GM15510 (cell line): ENCODE measurements at regions not wholly inside any gene's neighbourhood (a gene's known extent, or its start where the extent isn't known, plus 50 kb on each side); places are given as distances from the start of the nearest gene placed in this dataset.

Source experiments
- POLR2A ChIP-seq: IDR thresholded peaks from 3 replicates; pipeline ENCODE4 v1.6.1; 2011; ENCODE audit warnings: borderline replicate concordance; ENCODE audit not compliant: insufficient read length; ENCODE audit errors: extremely low read depth

- no peak for TF ChIP-seq POLR2A
Observed at GRCh38 chr1:38221006-38221649, 174.5 kb upstream of the POU3F1 start.

GRCh38 chr1:38217316-38217715, 170.7 kb upstream of the POU3F1 start:
- no peak for TF ChIP-seq POLR2A

GRCh38 chr1:38213646-38214434, 167.2 kb upstream of the POU3F1 start:
- TF ChIP-seq POLR2A = no peak

DNA sequence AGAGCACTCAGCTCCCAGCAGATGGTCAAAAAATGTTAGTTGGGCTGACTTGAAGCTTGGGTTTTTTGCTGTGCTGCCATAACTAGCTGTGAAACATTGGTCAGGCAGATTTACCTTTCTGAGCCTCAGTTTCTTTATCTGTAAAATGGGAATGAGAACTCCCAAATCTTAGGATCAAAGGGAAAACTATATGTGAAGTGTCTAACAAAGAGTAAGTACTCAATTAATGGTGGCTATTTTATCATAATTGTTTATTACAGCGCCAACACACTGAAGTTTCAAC, 164.2 kb upstream of the POU3F1 start:
- TF ChIP-seq POLR2A = no peak

DNA sequence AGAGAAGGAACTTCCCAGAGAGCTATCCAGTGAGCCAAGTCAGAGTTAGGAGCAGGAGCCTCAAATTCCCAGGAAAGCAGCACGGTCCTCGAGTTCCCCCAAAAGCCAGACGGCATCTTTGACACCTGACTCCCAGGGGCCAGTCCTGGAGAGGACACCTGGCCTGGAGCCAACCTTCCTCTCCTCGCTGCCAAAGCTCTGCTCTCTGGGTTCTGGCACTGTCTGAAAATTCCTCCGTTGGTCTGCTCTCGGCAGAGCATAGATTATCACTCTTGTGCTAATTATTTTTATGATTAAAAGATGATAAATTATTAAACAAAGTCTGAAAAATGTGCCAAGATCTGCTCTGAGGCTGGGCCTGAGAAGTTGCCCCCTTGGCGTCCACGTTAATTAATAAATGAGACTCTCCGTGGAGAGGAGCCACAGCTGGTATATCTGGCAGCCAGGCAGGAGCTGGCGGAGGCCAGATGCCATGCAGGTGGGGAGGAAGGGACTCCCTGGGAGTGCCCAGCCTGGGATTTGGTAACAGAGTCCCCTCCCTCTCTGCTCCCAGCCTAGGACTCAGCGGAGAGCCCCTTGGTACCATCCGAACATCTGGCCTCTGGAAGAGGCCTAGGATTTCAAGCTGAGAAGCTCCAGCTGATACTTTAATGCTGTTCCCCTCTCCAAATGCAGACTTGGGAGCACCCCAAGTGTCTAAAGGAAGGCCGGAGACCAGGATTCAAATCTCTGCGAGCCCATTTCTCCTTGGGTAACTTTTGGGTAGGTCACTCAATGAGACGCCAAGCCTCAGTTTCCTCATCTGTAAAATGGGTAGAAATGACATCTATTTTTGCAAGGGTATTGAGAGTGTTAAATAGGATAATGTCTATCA, 163.7 kb upstream of the POU3F1 start:
- no peak for TF ChIP-seq POLR2A

DNA sequence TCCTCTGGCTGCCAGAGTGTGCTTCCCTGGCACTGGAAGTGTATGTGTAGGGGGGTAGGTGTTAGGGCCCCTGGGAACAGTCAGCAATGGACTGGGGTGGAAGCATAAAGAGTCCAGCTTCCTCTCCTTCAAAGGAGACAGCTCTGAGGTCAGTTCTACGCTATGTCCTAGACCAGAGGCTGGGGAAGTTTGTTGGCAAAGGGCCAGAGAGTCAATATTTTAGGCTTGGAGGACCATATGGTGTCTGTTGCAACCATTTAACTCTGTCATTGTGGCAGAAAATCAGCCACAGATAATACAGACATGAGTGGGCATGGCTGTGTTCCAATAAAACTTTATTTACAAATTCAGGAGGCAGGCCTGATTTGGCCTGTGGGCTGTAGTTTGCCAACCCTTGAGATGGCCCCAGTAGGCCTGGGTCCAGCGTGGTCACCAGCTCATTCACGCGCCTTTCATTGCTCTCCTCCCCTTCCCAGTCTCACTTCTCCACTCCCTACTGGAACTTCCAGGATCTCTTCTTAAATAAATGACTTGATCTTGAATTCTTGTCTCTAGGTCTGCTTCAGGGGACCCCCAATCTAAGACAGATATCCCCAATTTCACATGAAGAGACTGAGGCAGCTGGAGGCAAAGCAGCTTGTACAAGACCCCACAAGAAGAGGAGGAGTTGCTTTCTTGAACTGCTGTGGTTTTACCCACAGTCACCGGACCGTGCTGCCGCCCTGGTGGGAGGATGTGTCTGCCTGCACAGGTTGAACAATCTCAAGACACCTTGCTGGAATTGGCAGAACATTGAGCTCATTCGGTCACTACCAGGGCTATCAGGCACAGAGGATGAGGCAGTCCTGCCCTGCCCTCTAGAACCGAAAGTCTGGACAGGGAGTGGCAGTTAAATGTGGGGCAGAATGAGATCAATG, 162.4 kb upstream of the POU3F1 start:
- TF ChIP-seq POLR2A = no peak

GRCh38 chr1:38207906-38208305, 161.3 kb upstream of the POU3F1 start:
- TF ChIP-seq POLR2A = no peak

DNA sequence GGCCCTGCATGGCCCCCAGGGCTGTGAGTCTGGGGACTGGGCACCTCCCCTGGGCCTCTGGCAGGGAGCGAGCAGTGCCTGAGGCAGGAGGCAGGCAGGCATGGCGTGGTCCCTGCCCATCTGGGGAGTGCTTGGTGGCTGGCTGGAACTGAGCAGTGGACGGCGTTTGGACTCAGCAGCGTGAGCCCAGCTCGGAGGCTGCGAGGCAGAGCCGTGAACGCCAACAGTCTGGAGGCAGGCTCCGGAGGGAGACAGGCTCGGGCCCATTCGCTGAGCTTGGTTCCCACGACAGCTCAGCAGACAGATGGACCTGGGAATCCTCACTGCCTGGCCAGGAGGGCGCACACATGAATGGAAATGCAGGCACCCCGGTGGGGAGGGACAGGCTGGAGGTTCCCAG, 160.7 kb upstream of the POU3F1 start:
- no peak for TF ChIP-seq POLR2A

DNA sequence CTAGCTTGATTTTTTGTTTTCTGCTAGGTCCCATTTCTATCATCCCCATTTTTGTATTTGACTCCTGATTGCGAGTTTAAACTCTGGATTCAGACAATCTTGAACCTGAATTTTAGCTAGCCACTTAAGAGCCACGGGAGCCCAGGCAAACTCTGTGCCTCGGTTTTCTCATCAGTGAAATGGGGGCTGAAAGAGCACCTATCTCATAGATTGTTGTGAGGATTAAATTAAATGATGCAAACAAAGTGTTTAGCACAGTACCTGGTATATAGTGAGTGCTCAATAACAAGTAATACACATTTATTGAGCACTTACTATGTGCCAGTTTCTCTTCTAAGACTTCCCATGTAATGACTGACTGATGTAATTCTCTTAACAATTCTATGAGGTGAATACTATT, 158.1 kb upstream of the POU3F1 start:
- TF ChIP-seq POLR2A = no peak

DNA sequence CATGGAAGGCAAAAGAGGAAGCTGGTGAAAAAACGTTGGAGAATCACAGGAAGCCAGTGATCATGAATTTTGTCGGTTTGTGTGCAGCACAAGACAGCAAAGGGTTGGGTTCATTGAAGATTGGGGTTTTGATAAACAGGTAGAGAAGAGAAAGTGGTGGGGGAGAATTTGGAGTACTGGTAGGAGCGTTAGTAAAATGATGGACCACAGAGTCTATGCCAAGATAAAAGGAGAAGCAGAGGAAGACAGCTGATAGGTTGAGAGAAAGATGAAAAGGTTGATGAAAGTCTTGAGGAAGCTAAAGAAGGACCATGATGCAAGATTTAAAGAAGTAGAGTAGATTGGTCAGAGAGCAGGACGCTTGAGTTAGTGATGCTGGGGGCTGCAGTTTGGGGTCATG, 156.8 kb upstream of the POU3F1 start:
- no peak for TF ChIP-seq POLR2A

GRCh38 chr1:38201431-38201830, 154.8 kb upstream of the POU3F1 start:
- TF ChIP-seq POLR2A = no peak

- TF ChIP-seq POLR2A = no peak
Observed at GRCh38 chr1:38198621-38199020, 152.0 kb upstream of the POU3F1 start.

GRCh38 chr1:38198099-38198498, 151.5 kb upstream of the POU3F1 start:
- TF ChIP-seq POLR2A = no peak

DNA sequence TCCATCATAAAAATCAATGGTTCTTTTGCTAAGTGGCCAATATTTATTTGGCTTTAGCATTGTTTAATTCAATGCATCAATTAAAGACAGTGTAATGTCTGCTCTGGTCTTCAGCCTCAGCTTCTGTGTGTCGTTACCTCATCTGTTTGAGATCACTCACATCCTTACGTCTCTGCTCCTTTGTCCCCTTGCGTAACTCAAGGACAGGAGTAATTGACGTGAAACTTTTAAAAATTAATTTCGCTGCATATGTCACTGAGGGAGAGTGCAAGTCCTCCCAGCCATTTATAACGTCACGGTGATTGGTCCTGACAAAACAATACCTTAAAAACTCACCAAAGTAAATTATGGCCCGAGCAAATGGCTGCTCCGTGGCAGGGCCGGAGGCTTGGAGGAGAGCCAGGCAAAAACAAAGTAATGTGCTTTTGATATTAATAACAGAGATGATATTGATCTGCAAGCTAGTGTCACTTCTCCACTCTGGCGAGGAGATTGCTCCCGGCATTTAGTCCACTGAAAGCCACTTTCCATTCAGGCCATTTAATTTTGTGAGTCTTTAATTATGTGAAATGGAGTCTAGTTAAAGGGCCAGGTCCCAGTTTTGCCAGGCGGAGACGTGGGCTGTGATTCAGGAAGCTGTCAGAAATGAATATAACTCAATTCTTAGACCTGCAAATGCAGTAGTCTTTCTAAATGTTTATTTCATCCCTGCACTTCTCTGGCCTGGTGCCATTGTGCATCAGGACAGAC, 150.9 kb upstream of the POU3F1 start:
- TF ChIP-seq POLR2A = no peak

DNA sequence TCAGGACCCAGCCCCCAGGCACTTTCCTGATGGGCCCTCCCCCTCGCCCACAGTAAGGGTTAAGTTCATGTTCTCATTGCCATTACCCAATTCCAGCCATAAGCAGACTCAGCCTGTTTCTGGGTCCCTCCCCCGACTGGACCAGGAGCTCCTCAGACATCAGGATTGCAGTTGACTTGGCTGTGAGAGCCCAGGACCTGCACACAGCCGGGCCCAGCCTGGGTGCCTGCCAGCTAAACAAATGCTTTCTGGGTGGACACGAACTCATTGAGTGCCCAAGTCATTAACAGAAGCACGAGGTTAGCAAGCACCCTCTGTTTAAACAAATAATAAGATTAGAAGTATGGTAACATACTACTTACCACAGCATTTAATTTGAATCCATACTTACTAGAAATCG, 147.9 kb upstream of the POU3F1 start:
- no peak for TF ChIP-seq POLR2A

DNA sequence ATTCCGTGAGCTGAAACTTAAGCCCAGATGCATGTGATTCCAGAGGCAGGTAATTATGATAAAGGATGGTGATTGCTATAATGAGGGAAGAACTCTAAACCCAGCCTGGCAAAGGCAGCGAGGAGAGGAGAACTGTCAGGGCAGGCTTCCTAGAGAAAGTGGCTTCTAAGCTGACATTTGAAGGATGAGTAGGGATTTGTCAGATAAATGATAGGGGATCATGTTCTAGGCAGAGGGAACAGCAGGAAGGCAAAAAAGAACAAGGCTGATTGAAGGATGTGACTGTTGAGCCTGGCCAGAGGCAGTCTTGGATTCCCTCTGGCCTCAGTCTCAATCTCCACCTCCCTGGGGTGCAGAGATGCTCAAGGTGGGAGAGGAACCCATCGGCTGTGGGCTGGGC, 146.4 kb upstream of the POU3F1 start:
- TF ChIP-seq POLR2A = no peak
